Activated naive CD8-positive, alpha-beta T cell treated with anti-CD3 and anti-CD28 coated beads, Interleukin-2, amount 10 ng/mL, durations not matched to agents 7 days and 5 days (primary cell): ENCODE measurements at regions not wholly inside any gene's neighbourhood (a gene's known extent, or its start where the extent isn't known, plus 50 kb on each side); places are given as distances from the start of the nearest gene placed in this dataset.

ENCODE experiments used
- ATAC-seq: fragments of 150-1000 bp; cut with Tn5 transposase; one replicate; pipeline ENCODE4 v1.10.0; 2021; ENCODE audit warnings: low read depth, moderate library complexity
- POLR2A ChIA-PET: fragments of 350-600 bp; sonication (Branson Sonifier 250); formaldehyde crosslinking; loops from one replicate; lab custom pipeline; 2021; ENCODE audit warnings: antibody characterized with exemption; lab: Charles Lee
- DNase-seq: peaks from one replicate; pipeline ENCODE4 v3.0.0; 2021
- H3K27ac Mint-ChIP-seq: one replicate; pipeline ENCODE4 v1.8.0; 2022; ENCODE audit warnings: mild to moderate bottlenecking, mixed read lengths
- H3K27me3 Mint-ChIP-seq: one replicate; pipeline ENCODE4 v1.8.0; 2022; ENCODE audit warnings: mild to moderate bottlenecking, moderate library complexity, mixed read lengths
- H3K36me3 Mint-ChIP-seq: one replicate; pipeline ENCODE4 v1.8.0; 2021; ENCODE audit warnings: mild to moderate bottlenecking, mixed read lengths
- H3K4me1 Mint-ChIP-seq: one replicate; pipeline ENCODE4 v1.8.0; 2021; ENCODE audit warnings: mixed read lengths
- H3K4me3 Mint-ChIP-seq: one replicate; pipeline ENCODE4 v1.8.0; 2022; ENCODE audit warnings: mild to moderate bottlenecking, moderate library complexity, mixed read lengths
- H3K9me3 Mint-ChIP-seq: one replicate; pipeline ENCODE4 v1.8.0; 2021; ENCODE audit warnings: mixed read lengths

DNA sequence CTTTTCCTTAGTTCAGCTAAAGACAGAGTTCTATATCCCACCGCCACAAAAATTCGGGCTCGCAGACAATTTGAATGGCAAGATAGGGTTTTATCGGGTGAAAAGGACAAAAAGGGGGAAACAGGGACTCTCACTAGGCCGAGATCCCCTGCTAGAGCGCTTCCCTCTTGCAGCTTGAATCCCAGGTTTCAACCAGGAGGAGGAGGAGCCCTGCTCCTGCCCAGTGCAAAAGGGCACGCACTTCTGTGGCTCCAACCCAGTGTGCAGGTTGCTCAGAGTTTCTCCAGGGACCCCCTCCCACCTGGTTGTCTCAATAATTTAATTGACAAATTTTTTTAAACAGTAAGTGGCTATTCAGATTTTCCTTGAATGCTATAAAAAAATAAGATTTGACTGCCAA is 152.6 kb upstream of the LUZP2 start:
- Mint-ChIP-seq H3K9me3 (peaks cover 2% of the 10 kb centered on the region), H3K36me3 (no peaks in the 10 kb centered on the region), H3K4me1 (no peaks in the 10 kb centered on the region), H3K4me3 (no peak overlapping the region), H3K27me3 (no peaks in the 10 kb centered on the region), H3K27ac (no peak overlapping the region)
- POLR2A ChIA-PET = no interaction called here
- DNase-seq (no peak), ATAC-seq (no peak)

- DNase-seq (no peak), ATAC-seq (no peak)
- H3K27me3 Mint-ChIP-seq = no peaks in the 10 kb centered on the region
- no peaks in the 10 kb centered on the region for H3K36me3 Mint-ChIP-seq
- POLR2A ChIA-PET = no interaction called here
- H3K4me1 Mint-ChIP-seq = no peaks in the 10 kb centered on the region
- no peaks in the 10 kb centered on the region for H3K9me3 Mint-ChIP-seq
- no peak overlapping the region for H3K27ac Mint-ChIP-seq
- no peak overlapping the region for H3K4me3 Mint-ChIP-seq
Observed at GRCh38 chr11:24348908-24349307, 147.9 kb upstream of the LUZP2 start.

DNA sequence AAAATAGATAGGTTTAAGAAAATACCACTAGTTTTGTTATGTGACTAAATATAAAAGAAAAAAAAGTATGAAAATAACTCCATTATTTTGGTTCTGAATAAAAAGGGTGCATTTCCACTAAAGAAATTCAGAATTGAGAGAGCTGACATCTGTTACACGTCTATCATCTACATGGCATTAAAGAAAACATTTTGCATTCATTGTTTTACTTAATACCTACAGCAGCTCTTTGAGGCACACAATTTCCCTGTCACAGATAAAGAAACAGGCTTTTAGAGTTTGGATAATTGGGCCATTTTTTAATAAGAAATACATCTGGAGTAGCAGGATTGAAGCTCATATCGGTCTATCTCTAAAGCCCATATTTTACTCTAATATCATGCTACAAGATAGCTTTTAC is 145.7 kb upstream of the LUZP2 start:
- ATAC-seq (no peak), DNase-seq (no peak)
- H3K27me3 Mint-ChIP-seq = no peaks in the 10 kb centered on the region
- no peak overlapping the region for H3K27ac Mint-ChIP-seq
- H3K9me3 Mint-ChIP-seq = no peaks in the 10 kb centered on the region
- POLR2A ChIA-PET = no interaction called here
- no peaks in the 10 kb centered on the region for H3K4me1 Mint-ChIP-seq
- no peak overlapping the region for H3K4me3 Mint-ChIP-seq
- no peaks in the 10 kb centered on the region for H3K36me3 Mint-ChIP-seq

GRCh38 chr11:24356501-24356900 is 140.4 kb upstream of the LUZP2 start:
- no peaks in the 10 kb centered on the region for H3K36me3 Mint-ChIP-seq
- POLR2A ChIA-PET = no interaction called here
- DNase-seq = no peak
- no peaks in the 10 kb centered on the region for H3K27me3 Mint-ChIP-seq
- H3K27ac Mint-ChIP-seq = no peak overlapping the region
- no peak for ATAC-seq
- H3K9me3 Mint-ChIP-seq = no peaks in the 10 kb centered on the region
- H3K4me1 Mint-ChIP-seq = peaks cover 2% of the 10 kb centered on the region
- no peak overlapping the region for H3K4me3 Mint-ChIP-seq

GRCh38 chr11:24357620-24358410 is 139.0 kb upstream of the LUZP2 start:
- Mint-ChIP-seq H3K9me3 (no peaks in the 10 kb centered on the region), H3K4me3 (no peak overlapping the region), H3K4me1 (peaks cover 2% of the 10 kb centered on the region), H3K36me3 (no peaks in the 10 kb centered on the region), H3K27me3 (no peaks in the 10 kb centered on the region), H3K27ac (no peak overlapping the region)
- ATAC-seq (no peak), DNase-seq (no peak)
- POLR2A ChIA-PET = no interaction called here

GRCh38 chr11:24372491-24372890 is 124.4 kb upstream of the LUZP2 start:
- Mint-ChIP-seq H3K4me1 (no peaks in the 10 kb centered on the region), H3K4me3 (no peak overlapping the region), H3K9me3 (peaks cover 2% of the 10 kb centered on the region), H3K36me3 (no peaks in the 10 kb centered on the region), H3K27ac (no peak overlapping the region), H3K27me3 (no peaks in the 10 kb centered on the region)
- ATAC-seq (no peak), DNase-seq (no peak)
- POLR2A ChIA-PET = no interaction called here

- Mint-ChIP-seq H3K9me3 (peaks cover 2% of the 10 kb centered on the region), H3K27me3 (no peaks in the 10 kb centered on the region), H3K36me3 (no peaks in the 10 kb centered on the region), H3K27ac (no peak overlapping the region), H3K4me1 (no peaks in the 10 kb centered on the region), H3K4me3 (no peak overlapping the region)
- POLR2A ChIA-PET = no interaction called here
- ATAC-seq (no peak), DNase-seq (no peak)
Observed at GRCh38 chr11:24373516-24373915, 123.3 kb upstream of the LUZP2 start.

DNA sequence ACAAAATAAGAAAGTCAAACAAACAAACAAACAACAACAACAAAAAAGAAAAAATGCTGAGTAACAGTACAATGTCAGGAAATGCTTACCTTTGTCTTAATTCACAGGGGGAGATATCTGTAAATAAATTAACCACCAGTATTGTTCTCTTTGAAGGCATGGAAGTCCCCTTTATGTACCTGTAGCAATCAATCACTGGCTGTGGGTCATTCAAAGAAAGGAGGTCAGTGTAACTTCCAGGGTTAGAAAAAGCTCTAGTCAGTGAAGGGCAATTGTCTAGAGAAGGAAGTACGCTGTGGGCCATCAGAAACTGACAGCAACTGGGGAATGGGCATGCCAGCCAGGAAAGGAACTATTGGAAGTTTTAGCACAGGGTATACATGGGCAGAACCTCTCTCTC is 121.5 kb upstream of the LUZP2 start:
- H3K27ac Mint-ChIP-seq = no peak overlapping the region

GRCh38 chr11:24375931-24376330 is 120.9 kb upstream of the LUZP2 start:
- no peaks in the 10 kb centered on the region for H3K27me3 Mint-ChIP-seq
- no peak for ATAC-seq
- H3K4me3 Mint-ChIP-seq = no peak overlapping the region
- no peak overlapping the region for H3K27ac Mint-ChIP-seq
- H3K4me1 Mint-ChIP-seq = no peaks in the 10 kb centered on the region
- no peak for DNase-seq
- H3K9me3 Mint-ChIP-seq = no peaks in the 10 kb centered on the region
- POLR2A ChIA-PET = no interaction called here
- no peaks in the 10 kb centered on the region for H3K36me3 Mint-ChIP-seq

More for the DNA sequence above, 121.5 kb upstream of the LUZP2 start:
- POLR2A ChIA-PET = no interaction called here
- ATAC-seq = no peak
- H3K4me3 Mint-ChIP-seq = no peak overlapping the region
- DNase-seq = no peak
- H3K4me1 Mint-ChIP-seq = no peaks in the 10 kb centered on the region
- no peaks in the 10 kb centered on the region for H3K27me3 Mint-ChIP-seq
- H3K9me3 Mint-ChIP-seq = no peaks in the 10 kb centered on the region
- no peaks in the 10 kb centered on the region for H3K36me3 Mint-ChIP-seq

- Mint-ChIP-seq H3K4me1 (no peaks in the 10 kb centered on the region), H3K27ac (no peak overlapping the region), H3K36me3 (no peaks in the 10 kb centered on the region), H3K27me3 (no peaks in the 10 kb centered on the region), H3K4me3 (no peak overlapping the region), H3K9me3 (peaks cover 2% of the 10 kb centered on the region)
- POLR2A ChIA-PET = no interaction called here
- DNase-seq (no peak), ATAC-seq (no peak)
Observed at GRCh38 chr11:24383137-24383536, 113.7 kb upstream of the LUZP2 start.

- Mint-ChIP-seq H3K27me3 (no peaks in the 10 kb centered on the region), H3K27ac (no peak overlapping the region), H3K4me3 (no peak overlapping the region), H3K36me3 (no peaks in the 10 kb centered on the region), H3K4me1 (no peaks in the 10 kb centered on the region), H3K9me3 (peaks cover 2% of the 10 kb centered on the region)
- POLR2A ChIA-PET = no interaction called here
- ATAC-seq = no peak
- DNase-seq = no peak
Observed at GRCh38 chr11:24384240-24384639, 112.6 kb upstream of the LUZP2 start.

DNA sequence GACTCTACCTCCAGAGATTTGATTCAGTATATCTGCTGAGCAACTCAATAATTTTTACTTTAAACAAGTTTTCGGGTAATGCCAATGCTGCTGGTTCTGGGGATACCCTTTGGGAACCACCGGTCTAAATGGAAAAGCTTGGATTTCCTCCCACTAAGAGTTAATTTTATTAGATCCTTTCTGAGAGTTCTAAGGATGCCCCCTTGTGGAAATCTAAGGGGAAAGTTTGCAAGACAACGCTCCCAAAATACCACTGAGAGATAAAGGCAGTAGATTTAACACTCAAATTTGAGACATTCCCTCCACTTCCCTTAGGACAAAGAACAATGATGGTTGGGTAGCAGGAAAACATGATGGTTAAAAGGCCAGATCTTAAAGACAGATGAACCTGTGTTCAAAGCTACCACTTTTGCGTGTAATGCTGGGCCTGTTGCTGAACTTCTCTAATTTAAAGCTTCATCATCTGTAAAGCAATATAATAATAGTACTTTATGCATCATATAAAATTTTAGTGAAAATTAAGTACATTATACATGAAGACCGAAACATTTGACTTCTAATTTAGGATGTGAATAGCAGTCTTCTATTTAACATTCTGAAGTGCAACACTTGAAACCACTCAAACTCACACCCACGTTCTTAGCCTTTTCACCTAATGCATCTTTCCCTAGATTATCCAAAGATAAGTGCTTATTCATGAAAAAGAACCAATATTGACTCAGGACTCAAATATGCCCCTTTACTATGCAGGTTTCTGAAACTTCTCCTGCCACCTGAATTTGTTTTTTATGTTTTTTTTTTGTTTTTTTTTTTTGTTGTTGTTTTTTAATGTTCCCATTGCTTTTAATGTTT is 110.1 kb upstream of the LUZP2 start:
- Mint-ChIP-seq H3K36me3 (no peaks in the 10 kb centered on the region), H3K27me3 (no peaks in the 10 kb centered on the region), H3K4me3 (no peak overlapping the region), H3K4me1 (no peaks in the 10 kb centered on the region), H3K27ac (no peak overlapping the region), H3K9me3 (no peaks in the 10 kb centered on the region)
- DNase-seq (no peak), ATAC-seq (no peak)
- POLR2A ChIA-PET = no interaction called here

DNA sequence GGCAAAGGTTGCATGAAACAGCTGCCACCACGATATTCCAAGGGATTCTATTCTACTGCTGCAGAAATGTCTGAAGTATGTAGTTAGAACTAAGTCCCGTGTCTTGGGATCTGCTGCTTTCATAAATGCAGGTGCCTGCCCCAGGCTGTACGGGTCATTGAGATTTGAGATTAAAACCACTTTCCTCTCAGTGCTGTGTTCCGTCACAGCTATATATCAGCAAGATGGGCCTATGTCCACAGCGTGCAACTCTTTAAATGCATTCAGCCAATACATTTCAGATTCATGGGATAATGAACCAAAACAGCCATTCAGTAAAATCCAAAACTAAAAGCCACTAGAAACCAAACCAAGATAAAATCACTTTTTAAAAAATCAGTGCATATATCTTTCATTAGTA is 107.3 kb upstream of the LUZP2 start:
- Mint-ChIP-seq H3K36me3 (no peaks in the 10 kb centered on the region), H3K4me1 (no peaks in the 10 kb centered on the region), H3K27me3 (no peaks in the 10 kb centered on the region), H3K27ac (no peak overlapping the region), H3K9me3 (no peaks in the 10 kb centered on the region), H3K4me3 (no peak overlapping the region)
- DNase-seq (no peak), ATAC-seq (no peak)
- POLR2A ChIA-PET = no interaction called here

DNA sequence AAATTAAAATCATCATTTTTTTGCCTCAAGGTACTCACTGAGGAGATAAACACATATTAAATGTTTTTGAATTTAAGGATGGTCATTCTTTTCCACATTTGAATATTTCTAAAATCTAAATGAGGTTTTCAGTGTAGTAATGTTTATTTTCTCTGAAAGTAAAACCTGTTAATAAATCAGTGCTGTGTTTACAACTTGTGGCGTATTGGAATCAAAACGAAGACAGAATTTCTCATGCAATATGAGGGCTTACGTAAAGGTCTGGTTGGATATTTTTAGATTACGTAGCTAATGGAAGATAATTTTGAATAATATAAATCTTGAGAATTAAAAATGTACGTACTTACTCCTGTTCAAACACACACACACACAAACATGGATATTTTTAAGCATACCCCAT is 106.8 kb upstream of the LUZP2 start:
- DNase-seq (no peak), ATAC-seq (no peak)
- POLR2A ChIA-PET = no interaction called here
- no peak overlapping the region for H3K27ac Mint-ChIP-seq
- no peaks in the 10 kb centered on the region for H3K27me3 Mint-ChIP-seq
- H3K4me3 Mint-ChIP-seq = no peak overlapping the region
- no peaks in the 10 kb centered on the region for H3K9me3 Mint-ChIP-seq
- H3K4me1 Mint-ChIP-seq = no peaks in the 10 kb centered on the region
- H3K36me3 Mint-ChIP-seq = no peaks in the 10 kb centered on the region
